GM12892 (cell line): ENCODE measurements at regions not wholly inside any gene's neighbourhood (a gene's known extent, or its start where the extent isn't known, plus 50 kb on each side); places are given as distances from the start of the nearest gene placed in this dataset.

Experiments
- POLR2A ChIP-seq: IDR thresholded peaks from 2 replicates; pipeline ENCODE4 v1.6.1; 2011; ENCODE audit warnings: low read depth, low read length, control low read depth
- TAF1 ChIP-seq: IDR thresholded peaks from 2 replicates; pipeline ENCODE4 v1.6.1; 2011; ENCODE audit warnings: low read depth, mild to moderate bottlenecking, control low read depth, low read length, borderline replicate concordance

GRCh38 chr2:52940101-52940500 lies 827.5 kb upstream of the CHAC2 start:
- TF ChIP-seq POLR2A (no peak), TAF1 (no peak)
